Bronchial epithelial cell (primary cell): ENCODE measurements at regions not wholly inside any gene's neighbourhood (a gene's known extent, or its start where the extent isn't known, plus 50 kb on each side); places are given as distances from the start of the nearest gene placed in this dataset.

Experiments used
- DNase-seq: peaks from one replicate; pipeline ENCODE4 v3.0.0-alpha.2; 2010; ENCODE audit warnings: low read depth
- FAIRE-seq: peaks from 2 replicates; lab custom pipeline; 2011; peaks lifted over from hg19 to GRCh38; lab: Jason Lieb, UNC
- H3K27me3 ChIP-seq: 2 replicates; pipeline ENCODE4 v1.5.1; 2011; ENCODE audit warnings: low read length; ENCODE audit not compliant: control insufficient read depth, insufficient read depth
- H3K36me3 ChIP-seq: 2 replicates; pipeline ENCODE4 v1.5.1; 2011; ENCODE audit warnings: low read length; ENCODE audit not compliant: control insufficient read depth, insufficient read depth
- H3K4me3 ChIP-seq: 2 replicates; pipeline ENCODE4 v1.5.1; 2011; ENCODE audit warnings: mild to moderate bottlenecking, low read depth, low read length, control low read depth
- CTCF ChIP-seq: IDR thresholded peaks from 2 replicates; pipeline ENCODE4 v1.5.1; 2011; ENCODE audit warnings: mild to moderate bottlenecking, moderate library complexity, low read length, control low read depth, inconsistent platforms; ENCODE audit not compliant: insufficient read depth, severe bottlenecking

- Histone ChIP-seq H3K27me3 (no peaks in the 10 kb centered on the region), H3K4me3 (no peak overlapping the region), H3K36me3 (no peaks in the 10 kb centered on the region)
- FAIRE-seq: no peak
- no peak for DNase-seq
- no peak for TF ChIP-seq CTCF
Observed at GRCh38 chr12:69107541-69107940, 131.8 kb upstream of the CPSF6 start.

GRCh38 chr12:69108037-69108436, 131.3 kb upstream of the CPSF6 start:
- no peak for DNase-seq
- no peak for TF ChIP-seq CTCF

GRCh38 chr12:69112616-69113015, 126.8 kb upstream of the CPSF6 start:
- Histone ChIP-seq H3K4me3 (no peak overlapping the region), H3K36me3 (no peaks in the 10 kb centered on the region), H3K27me3 (no peaks in the 10 kb centered on the region)
- TF ChIP-seq CTCF: no peak
- FAIRE-seq: no peak
- DNase-seq: no peak

More at GRCh38 chr12:69108037-69108436, 131.3 kb upstream of the CPSF6 start:
- Histone ChIP-seq H3K36me3 (no peaks in the 10 kb centered on the region), H3K4me3 (no peak overlapping the region), H3K27me3 (no peaks in the 10 kb centered on the region)
- no peak for FAIRE-seq

GRCh38 chr12:69115099-69115498, 124.3 kb upstream of the CPSF6 start:
- no peak overlapping the region for H3K4me3 ChIP-seq
- TF ChIP-seq CTCF: no peak
- no peaks in the 10 kb centered on the region for H3K36me3 ChIP-seq
- FAIRE-seq (no peak), DNase-seq (no peak)
- H3K27me3 ChIP-seq: no peaks in the 10 kb centered on the region

GRCh38 chr12:69115951-69116350, 123.4 kb upstream of the CPSF6 start:
- no peak for FAIRE-seq
- H3K4me3 ChIP-seq: no peak overlapping the region
- no peak for TF ChIP-seq CTCF
- DNase-seq: no peak
- no peaks in the 10 kb centered on the region for H3K36me3 ChIP-seq
- no peaks in the 10 kb centered on the region for H3K27me3 ChIP-seq

- no peaks in the 10 kb centered on the region for H3K36me3 ChIP-seq
- no peaks in the 10 kb centered on the region for H3K27me3 ChIP-seq
- TF ChIP-seq CTCF: no peak
- FAIRE-seq (no peak), DNase-seq (no peak)
- no peak overlapping the region for H3K4me3 ChIP-seq
Observed at GRCh38 chr12:69117566-69118266, 121.7 kb upstream of the CPSF6 start.
